ENCODE measurements at regions not wholly inside any gene's neighbourhood (a gene's known extent, or its start where the extent isn't known, plus 50 kb on each side); places are given as distances from the start of the nearest gene placed in this dataset.

GRCh38 chr5:89374818-89375521 lies 492.0 kb upstream of the MEF2C start:
- TF ChIP-seq, protein P1, sequence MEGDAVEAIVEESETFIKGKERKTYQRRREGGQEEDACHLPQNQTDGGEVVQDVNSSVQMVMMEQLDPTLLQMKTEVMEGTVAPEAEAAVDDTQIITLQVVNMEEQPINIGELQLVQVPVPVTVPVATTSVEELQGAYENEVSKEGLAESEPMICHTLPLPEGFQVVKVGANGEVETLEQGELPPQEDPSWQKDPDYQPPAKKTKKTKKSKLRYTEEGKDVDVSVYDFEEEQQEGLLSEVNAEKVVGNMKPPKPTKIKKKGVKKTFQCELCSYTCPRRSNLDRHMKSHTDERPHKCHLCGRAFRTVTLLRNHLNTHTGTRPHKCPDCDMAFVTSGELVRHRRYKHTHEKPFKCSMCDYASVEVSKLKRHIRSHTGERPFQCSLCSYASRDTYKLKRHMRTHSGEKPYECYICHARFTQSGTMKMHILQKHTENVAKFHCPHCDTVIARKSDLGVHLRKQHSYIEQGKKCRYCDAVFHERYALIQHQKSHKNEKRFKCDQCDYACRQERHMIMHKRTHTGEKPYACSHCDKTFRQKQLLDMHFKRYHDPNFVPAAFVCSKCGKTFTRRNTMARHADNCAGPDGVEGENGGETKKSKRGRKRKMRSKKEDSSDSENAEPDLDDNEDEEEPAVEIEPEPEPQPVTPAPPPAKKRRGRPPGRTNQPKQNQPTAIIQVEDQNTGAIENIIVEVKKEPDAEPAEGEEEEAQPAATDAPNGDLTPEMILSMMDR (IDR thresholded peaks at IDR 0.05) = no peak
- no peak for TF ChIP-seq EP300 (IDR thresholded peaks at IDR 0.05)
- TF ChIP-seq POLR2A (IDR thresholded peaks at IDR 0.05) = no peak
